HG03378 (cell line): ENCODE measurements at regions not wholly inside any gene's neighbourhood (a gene's known extent, or its start where the extent isn't known, plus 50 kb on each side); places are given as distances from the start of the nearest gene placed in this dataset.
"Not testable (repeated sequence)": the region's sequence is repeated elsewhere in the genome, so short reads cannot be mapped to it uniquely, and the experiment has no call there.

Source experiments
- ATAC-seq: cut with Tn5 transposase; IDR thresholded peaks from one replicate; pipeline ENCODE4 v1.9.1; 2021; ENCODE audit warnings: mild to moderate bottlenecking, moderate library complexity; ENCODE audit not compliant: unreplicated experiment

- no peak for ATAC-seq
Measured at GRCh38 chr15:69552057-69552815, 99.6 kb downstream of the RPLP1 start.

- ATAC-seq: no peak
Measured at GRCh38 chr15:69553686-69554085, 101.1 kb downstream of the RPLP1 start.

- no peak for ATAC-seq
Measured at GRCh38 chr15:69554279-69554961, 101.8 kb downstream of the RPLP1 start.

GRCh38 chr15:69555080-69555479 lies 102.5 kb downstream of the RPLP1 start:
- ATAC-seq: no peak

GRCh38 chr15:69556344-69556743 lies 103.7 kb downstream of the RPLP1 start:
- ATAC-seq: no peak

GRCh38 chr15:69557020-69557706 lies 104.5 kb downstream of the RPLP1 start:
- ATAC-seq: no peak

GRCh38 chr15:69557707-69558409 lies 105.2 kb downstream of the RPLP1 start:
- ATAC-seq: no peak

- no peak for ATAC-seq
Measured at GRCh38 chr15:69559440-69560190, 107.0 kb downstream of the RPLP1 start.

GRCh38 chr15:69561071-69561784 lies 108.6 kb downstream of the RPLP1 start:
- no peak for ATAC-seq

GRCh38 chr15:69562116-69562515 lies 109.5 kb downstream of the RPLP1 start:
- ATAC-seq: no peak

GRCh38 chr15:69562564-69562963 lies 109.9 kb downstream of the RPLP1 start:
- ATAC-seq: no peak

GRCh38 chr15:69565066-69565655 lies 112.5 kb downstream of the RPLP1 start:
- no peak for ATAC-seq

- ATAC-seq: not testable (repeated sequence)
Measured at GRCh38 chr15:69567238-69567760, 114.7 kb downstream of the RPLP1 start.

- ATAC-seq: no peak
Measured at GRCh38 chr15:69568173-69569009, 115.8 kb downstream of the RPLP1 start.

- ATAC-seq: no peak
Measured at GRCh38 chr15:69570454-69570853, 117.8 kb downstream of the RPLP1 start.

GRCh38 chr15:69570997-69571396 lies 118.4 kb downstream of the RPLP1 start:
- no peak for ATAC-seq

- not testable (repeated sequence) for ATAC-seq
Measured at GRCh38 chr15:69573278-69573677, 120.7 kb downstream of the RPLP1 start.

GRCh38 chr15:69573815-69574475 lies 121.3 kb downstream of the RPLP1 start:
- no peak for ATAC-seq
